COLO668 (cell line): ENCODE measurements at regions not wholly inside any gene's neighbourhood (a gene's known extent, or its start where the extent isn't known, plus 50 kb on each side); places are given as distances from the start of the nearest gene placed in this dataset.
A peak's percentile ranks its signal among the peaks of the same experiment; 100 is the strongest.

Experiments used
- DNase-seq: peaks from one replicate; lab custom pipeline; 2025; ENCODE audit not compliant: unreplicated experiment; lab: John Stamatoyannopoulos, UW

GRCh38 chr13:73195091-73195490, 136.3 kb downstream of the KLF5 start:
- no peak for DNase-seq

- no peak for DNase-seq
These were observed 135.5 kb downstream of the KLF5 start for GRCh38 chr13:73194310-73194709.

DNA sequence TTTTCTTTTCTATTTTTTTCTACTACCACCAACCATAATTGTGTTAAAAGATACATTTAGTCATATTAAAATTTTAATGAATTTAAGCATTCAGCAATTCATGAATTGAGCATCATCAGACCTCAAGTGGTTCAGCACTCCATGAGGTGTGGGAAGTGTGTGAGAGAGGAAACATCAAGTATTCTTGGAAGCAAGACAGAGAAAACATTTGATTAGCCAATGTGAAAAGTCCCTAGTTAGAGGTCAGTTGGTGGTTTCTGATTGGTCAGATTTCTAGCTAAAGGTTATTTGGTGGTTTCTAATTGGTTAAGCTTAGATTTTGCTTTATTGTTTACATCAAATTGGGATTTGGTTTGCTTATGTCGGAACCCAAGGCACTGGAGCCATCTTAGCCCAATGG, 134.7 kb downstream of the KLF5 start:
- DNase-seq: no peak

GRCh38 chr13:73190477-73190876, 131.7 kb downstream of the KLF5 start:
- no peak for DNase-seq

DNA sequence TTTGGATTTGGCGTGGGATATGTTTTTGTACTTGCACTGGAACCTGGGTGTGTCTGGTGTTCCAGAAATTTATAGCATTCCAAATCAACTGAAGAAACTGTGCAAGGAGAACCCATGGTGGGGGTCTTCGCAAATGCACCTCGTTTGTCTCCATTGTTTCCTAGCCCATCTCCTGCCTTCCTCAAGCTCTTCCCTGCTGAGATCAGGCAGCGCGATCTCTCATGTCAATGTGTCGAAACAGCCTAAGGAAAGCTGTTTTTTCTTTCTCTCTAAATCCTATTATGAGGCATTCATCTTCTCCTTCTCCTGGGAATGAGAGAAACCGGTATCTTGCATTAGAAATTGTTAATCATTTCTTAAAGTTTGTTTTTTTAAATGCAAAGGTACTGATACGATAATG, 131.0 kb downstream of the KLF5 start:
- DNase-seq: no peak

DNA sequence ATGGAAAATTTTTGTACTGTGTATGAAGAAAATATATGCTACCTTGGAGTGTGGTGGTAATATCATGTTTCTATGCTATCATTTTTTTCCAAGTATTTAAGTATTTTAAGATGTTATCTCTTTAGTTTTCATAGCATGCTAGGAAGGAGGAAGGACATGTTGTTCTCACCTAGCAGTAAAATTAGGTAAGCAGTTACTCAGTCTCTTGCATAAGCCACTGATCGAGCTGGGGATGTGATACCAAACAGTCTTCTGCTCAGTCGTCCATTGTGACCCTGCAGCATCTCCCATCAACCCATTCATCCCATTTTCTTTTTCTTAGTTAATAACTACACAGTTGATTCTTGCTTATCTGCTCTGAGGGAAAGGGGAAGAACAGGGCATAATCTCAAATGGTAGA, 130.6 kb downstream of the KLF5 start:
- DNase-seq: no peak

DNA sequence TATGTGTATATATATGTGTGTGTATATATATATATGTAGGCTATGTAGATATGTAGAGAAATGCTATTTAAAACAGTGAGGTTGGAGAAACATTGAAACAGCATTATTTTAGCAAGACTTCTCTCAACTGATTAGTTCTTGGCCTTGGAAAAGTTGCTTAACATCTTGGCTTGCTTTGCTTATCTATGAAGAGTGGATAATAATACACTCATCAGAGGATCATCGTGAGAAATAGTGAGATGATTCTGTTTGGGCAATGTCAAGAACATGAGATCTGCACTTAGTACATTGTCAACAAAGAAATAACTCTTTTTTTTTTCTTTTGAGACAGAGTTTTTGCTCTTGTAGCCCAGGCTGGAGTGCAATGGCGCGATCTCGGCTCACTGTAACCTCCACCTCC, 128.3 kb downstream of the KLF5 start:
- no peak for DNase-seq

DNA sequence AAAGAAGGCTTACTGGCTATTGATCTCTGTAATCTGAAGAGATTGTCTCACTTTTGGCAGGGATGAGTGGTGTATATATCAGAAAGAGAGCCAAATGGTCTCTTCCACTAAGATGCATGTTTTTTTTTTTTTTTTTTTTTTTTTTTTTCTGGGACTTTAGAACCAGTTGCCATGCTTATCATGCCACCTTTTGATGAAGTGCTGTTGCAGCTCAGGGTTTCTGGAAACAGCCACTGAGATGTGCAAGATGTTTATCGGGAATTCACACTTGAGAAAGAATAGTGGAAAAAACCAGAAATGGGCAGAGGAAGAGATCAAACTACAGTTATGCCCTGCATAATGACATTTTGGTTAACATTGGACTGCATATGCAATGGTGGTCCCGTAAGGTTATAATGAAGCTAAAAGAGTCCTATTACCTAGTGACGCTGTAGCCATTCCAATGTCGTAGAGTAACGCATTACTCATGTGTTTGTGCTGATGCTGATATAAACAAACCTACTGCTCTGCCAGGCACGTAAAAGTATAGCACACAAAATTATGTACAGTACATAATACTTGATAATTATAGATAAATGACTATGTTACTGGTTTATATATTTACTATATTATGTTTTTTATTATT, 121.0 kb downstream of the KLF5 start:
- DNase-seq: no peak

DNA sequence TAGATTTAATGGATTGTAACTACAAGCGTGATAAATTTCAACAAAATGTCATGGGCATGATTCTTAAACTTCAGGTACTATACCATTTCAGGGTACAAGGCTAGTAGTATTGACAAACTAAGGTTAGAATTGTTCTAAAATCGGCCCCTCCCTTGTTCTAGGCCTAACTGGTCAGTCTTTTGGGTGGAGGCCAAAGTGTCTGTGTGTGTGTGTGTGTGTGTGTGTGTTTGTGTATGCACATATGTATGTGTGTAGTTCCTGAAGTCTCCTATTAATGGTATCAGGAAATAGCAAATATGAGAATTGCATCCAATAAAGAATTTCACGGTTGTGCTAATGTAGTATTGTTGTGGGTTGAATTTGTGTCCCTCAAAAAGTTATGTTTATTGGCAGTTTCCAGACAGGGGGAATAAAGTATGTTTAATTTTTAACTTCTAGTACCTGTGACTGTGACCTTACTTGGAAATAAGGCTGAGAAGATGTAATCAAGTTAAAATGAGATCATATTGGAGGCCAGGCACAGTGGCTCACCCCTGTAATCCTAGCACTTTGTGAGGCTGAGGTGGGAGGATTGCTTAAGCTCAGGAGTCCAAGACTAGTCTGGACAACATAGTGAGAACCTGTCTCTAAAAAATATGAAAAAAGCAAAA, 119.2 kb downstream of the KLF5 start:
- DNase-seq: no peak

- no peak for DNase-seq
These were observed 118.2 kb downstream of the KLF5 start for GRCh38 chr13:73177017-73177416.

GRCh38 chr13:73174521-73175010, 115.8 kb downstream of the KLF5 start:
- DNase-seq: no peak

DNA sequence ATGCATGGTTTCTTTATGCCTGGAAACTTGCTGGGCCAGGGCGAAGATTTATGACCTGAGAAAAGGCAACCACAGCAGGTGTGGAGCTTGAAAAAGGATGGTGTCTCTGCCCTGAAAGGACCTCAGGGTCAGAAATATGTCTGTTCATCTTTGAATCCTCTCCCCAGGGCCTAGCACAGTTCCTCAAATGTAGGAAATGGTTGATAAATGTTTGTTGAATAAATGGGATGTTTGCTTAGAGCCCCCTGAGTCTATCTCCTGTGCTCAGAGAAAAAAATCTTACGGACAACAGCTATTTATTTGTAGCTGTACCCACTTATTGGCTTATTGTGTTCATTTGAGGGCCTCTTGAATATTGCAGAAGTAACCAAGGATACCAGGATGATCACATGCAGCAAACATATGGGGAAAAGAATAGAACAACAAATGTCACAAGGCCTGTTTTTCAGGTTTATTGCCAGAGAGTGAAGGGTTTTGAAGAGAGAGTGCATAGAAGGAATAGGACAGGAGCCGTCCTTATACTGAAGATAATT, 114.5 kb downstream of the KLF5 start:
- DNase-seq: peak; percentile 75

- no peak for DNase-seq
These were observed 113.1 kb downstream of the KLF5 start for GRCh38 chr13:73171926-73172325.

DNA sequence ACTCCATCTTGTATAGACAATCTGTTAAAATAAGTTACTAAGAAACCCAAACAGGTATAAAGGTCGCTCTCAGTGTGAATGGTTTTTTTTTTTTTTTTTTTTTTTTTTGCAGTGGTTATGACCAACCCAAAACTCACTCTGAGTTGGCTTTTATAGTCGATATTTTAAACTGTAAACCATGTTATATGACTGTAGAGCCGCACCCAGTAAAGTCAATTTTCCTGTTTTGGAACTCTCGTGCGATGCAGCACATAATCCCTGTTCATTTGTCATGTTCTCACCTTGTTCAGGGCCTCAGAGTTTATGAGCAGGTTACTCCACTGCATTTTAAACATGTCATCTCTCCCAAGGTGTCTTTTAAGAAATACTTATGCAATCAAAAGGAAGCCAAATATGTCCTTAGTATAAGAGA, 112.5 kb downstream of the KLF5 start:
- no peak for DNase-seq

- DNase-seq: no peak
These were observed 111.2 kb downstream of the KLF5 start for GRCh38 chr13:73169971-73170370.

DNA sequence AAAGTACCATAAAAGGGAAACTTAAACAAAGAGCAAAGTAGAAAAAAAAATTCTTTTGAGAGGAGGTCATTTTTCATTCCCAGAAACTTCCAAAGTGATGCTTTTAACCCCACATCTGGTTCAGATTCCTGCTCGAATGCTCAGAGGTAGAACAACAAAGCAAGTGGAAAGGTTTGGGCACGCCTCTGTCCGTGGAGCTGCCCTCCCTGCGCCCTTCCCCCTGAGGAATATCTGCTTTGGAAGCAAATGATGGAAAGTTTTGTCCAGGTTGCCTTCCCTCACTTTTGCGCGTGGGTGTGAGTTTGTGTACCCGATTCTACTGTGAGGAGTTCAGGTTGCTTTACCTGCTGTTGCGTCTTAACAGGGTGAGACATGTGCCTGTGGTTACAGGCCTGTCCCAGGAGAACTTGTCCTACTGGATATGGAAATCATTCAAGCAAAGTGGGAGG, 110.2 kb downstream of the KLF5 start:
- no peak for DNase-seq

- no peak for DNase-seq
These were observed 109.6 kb downstream of the KLF5 start for GRCh38 chr13:73168226-73168952.

GRCh38 chr13:73167028-73167820, 108.4 kb downstream of the KLF5 start:
- DNase-seq: no peak

DNA sequence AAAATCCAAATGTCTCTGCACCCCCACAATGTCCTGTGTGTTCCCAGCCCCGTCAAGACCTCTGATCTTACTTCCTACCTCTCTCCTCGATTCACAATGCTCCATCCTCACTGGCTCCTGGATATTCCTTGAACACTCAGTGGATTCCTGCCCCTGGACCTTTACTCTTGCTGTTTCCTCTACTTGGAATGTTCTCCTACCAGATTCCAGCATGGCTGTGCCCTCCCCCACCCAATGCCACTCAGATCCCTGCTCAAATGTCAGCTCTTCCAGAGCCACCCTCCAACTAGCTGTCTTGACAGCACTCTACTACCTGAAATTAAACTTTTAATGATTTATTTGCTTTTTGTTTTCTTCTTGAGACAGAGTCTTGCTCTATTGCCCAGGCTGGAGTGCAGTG, 107.4 kb downstream of the KLF5 start:
- DNase-seq: no peak

DNA sequence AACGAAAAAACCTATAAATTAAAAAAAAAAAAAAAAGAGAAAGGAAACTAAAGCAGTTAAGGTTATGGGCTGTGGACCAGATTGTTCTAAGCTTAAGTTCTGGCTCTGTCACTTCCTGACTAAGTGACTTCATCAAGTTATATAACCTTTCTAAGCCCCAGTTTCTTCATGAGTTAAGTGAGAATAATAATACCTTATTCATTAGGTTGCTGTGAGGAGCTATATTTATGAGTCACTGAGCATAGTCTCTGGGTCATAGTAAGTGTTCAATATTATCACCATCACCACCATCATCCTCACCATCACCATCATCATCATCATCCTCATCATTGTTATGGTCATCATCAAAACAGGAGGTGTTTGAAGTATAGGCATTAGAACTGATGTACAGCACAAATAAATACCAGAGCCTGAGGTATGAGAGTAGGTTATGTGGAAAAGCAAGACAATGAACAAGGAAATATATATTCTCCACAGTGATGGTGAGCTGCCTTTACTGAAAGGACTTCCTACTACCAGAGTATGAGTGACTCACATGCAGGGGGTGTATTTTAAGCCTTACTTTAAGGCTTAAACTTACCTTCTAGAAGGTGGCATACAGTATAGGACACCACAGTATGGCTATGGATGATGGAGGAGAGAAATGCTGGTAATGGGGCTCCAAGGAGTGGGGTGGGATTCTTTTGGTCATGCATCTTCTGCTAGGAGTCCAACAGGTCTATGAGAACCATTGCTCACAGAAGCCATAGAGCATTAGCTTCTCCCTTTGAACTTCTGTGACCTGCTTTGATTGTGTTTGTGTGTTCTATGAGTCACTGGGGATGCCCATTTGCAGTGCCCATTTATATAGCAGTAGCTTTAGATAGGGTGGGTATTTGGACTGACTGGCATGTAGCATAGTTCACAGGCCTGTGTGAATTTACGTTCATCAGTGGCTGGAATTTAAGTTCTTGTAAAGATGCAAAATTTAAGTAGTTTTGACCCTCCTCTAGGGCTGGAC, 104.4 kb downstream of the KLF5 start:
- no peak for DNase-seq
